GM21723 (cell line): ENCODE measurements at regions not wholly inside any gene's neighbourhood (a gene's known extent, or its start where the extent isn't known, plus 50 kb on each side); places are given as distances from the start of the nearest gene placed in this dataset.

ENCODE experiments used
- ATAC-seq: cut with Tn5 transposase; IDR thresholded peaks from one replicate; pipeline ENCODE4 v1.9.1; 2021; ENCODE audit warnings: mild to moderate bottlenecking, moderate library complexity; ENCODE audit not compliant: unreplicated experiment

DNA sequence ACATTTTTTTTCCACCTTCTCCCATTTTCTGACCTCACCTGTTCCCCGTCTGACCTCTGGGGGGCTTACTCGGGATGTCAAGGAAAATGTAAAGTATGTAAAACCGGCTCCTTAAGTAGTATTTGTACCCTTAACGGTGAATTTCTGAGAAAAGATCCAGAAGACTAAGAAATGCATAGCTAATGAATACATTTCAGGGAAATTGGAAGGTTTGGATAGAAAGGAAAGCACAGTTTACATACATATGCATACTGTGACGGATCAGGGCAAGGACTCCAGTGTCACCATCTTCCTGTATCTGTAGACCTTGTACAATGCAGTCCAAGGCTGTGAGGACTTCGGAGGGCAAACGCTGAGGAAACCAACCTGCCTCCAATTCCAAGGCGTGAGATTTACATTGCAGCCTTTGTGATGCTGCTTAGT is 2185.9 kb upstream of the TENM3 start:
- no peak for ATAC-seq

GRCh38 chr4:180057891-180058671 is 2185.1 kb upstream of the TENM3 start:
- peak; percentile 66 for ATAC-seq

GRCh38 chr4:180058691-180059215 is 2184.4 kb upstream of the TENM3 start:
- peak; percentile 28 for ATAC-seq

- ATAC-seq, result peak; percentile 18
Observed at GRCh38 chr4:180059216-180059881, 2183.9 kb upstream of the TENM3 start.

DNA sequence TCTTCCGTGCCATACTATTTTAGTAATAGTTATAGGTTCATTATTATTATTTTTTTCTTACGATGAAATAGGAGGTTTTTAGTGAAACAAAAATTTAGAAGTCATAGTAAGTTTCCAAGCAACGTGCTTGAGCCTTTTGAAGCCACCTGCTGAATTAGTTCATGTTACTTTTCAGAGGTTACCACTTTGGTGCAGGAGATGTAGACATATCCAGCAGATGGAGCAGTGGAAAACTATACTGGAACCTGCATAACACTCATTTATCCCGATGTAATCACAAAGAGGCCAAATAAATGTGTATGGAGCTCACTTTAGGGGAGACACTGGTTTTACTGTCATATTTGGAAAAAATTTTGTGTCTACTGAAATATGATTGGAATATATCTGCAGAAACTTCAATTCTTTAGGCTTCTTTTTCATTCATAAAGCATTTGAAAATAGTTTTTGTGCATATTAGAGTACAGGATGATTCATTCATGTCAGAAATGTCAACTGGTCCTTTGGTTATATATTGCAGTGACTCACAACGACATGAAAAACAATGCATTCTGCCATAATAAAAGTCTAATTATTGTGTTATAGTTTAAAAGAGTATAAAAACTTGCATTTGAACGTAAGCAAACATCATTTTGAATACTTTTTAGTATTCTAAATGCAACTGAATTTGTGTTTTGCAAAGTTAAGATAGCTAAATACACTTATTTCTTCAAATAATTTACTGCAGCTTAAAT is 2182.9 kb upstream of the TENM3 start:
- ATAC-seq, result no peak

- no peak for ATAC-seq
Observed at GRCh38 chr4:180081072-180081471, 2162.1 kb upstream of the TENM3 start.

DNA sequence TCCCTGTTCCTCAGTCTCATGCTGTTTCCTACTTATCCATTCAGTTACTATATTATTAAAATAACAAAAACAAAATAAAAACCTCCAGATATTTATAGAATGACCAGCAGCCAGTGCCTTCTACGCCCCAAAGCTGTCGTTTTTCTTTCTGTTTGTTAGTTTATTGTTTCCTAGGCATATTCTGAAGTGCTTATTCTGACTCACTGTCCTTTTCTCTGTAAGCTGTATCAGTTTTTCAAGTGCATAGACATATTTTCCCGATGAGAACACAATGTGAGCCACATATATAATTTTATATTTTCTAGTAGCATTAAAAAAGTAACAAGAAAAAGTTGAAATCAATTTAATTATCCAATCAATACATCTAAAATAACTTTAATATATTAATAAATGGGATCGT is 2158.6 kb upstream of the TENM3 start:
- ATAC-seq, result no peak

- ATAC-seq, result no peak
Observed at GRCh38 chr4:180086480-180087190, 2156.6 kb upstream of the TENM3 start.

- no peak for ATAC-seq
Observed at GRCh38 chr4:180098586-180098985, 2144.6 kb upstream of the TENM3 start.

DNA sequence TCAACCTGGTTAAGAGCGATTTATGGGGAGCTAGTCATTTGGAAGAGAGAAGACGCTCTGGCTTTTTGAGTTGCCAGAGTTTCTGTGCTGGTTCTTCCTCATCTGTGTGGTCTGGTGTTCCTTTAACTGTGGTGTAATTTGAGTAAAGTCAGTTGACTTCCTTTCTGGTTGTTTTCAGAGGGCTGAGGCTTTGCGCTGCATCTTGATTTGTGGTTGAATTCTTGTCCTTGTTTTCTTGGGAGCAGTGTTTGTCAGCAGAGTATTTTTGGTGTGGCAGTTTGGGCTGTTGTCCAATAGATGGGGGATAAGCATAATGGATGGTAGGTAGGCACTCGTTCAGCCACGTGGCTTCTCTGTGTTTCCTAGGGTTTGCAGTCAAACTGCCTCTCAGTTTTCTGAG is 2143.2 kb upstream of the TENM3 start:
- ATAC-seq, result no peak

DNA sequence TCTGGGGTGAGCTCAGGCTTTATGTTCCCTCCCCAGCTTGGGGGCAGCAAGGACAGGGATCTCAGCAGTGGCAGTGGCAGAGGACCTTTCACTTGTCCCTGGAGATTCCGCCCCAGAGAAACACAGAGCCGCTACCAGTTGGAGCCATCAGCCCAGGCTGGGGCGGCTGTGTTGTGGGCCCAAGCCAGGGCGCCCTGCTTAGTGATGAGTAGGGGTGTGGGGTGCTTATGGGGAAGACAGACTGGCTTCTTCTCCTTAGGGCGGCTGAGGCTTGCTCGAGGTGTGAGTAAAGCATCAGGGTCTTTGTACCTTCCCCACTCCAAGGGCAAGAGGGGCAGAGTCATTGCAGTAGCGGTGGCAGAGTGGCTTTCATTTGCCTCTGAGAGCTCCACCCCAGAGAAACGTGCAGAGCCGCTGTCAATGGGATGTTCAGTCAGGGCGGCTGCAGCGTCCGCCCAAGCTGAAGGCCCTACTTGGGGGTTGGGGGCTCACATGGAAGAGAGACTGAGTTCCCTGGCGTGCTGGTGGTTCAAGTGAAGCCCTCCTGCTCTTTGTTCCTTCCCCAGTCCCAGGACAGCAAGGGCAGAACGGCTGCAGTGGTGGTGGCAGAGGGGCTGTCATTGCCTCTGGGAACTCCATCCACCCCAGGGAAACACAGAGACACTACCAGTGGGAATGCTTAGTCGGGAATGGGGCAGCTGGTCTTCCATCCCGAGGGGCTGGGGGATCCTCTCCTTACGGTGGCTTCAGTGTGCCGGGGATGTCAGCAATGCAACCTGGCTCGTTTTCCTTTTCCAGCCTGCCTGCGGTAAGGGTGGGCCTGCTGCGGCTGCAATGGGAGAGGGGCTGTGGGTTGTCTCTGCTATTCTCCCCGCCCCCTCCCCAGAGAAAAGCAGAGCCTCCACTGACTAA is 2142.5 kb upstream of the TENM3 start:
- ATAC-seq, result no peak

- no peak for ATAC-seq
Observed at GRCh38 chr4:180101348-180102083, 2141.7 kb upstream of the TENM3 start.

DNA sequence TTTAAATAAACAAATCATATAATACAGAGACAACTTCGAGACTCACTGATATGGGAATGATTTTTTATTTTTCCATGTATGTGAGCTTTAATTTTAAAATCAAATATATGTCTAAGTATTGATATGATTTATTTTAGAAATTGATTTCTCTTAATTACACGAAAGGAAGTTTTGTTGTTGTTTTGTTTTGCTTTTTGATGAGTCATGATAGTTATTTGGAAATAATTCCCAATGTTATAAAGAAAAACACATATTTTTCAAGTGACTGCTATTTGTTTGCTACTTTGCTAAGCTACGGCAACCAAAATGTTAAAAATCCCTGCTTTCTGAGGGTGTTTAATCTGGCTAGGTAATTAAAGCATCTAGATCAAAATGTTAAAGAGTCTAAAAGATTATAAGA is 2139.4 kb upstream of the TENM3 start:
- no peak for ATAC-seq

GRCh38 chr4:180105362-180105761 is 2137.8 kb upstream of the TENM3 start:
- ATAC-seq, result no peak

GRCh38 chr4:180106122-180106521 is 2137.1 kb upstream of the TENM3 start:
- no peak for ATAC-seq

DNA sequence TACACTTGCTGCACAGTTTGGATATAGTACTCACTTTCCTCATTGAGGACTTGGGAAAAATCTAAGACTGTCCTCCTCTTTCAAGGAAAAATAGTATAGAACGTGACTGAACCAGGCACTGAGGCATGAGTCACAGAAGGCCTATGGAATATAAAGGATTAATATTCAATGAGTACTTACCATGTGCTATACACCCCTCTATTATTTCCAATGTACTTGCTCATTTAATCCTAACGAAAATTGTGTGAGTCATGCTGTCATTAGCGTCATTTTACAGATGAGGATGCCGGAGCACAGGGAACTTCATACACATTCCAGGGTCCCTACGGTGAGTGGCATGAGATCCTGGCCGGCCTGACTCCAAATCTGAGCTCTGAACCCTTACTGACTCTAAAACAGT is 2136.2 kb upstream of the TENM3 start:
- no peak for ATAC-seq

GRCh38 chr4:180116840-180117239 is 2126.4 kb upstream of the TENM3 start:
- no peak for ATAC-seq

DNA sequence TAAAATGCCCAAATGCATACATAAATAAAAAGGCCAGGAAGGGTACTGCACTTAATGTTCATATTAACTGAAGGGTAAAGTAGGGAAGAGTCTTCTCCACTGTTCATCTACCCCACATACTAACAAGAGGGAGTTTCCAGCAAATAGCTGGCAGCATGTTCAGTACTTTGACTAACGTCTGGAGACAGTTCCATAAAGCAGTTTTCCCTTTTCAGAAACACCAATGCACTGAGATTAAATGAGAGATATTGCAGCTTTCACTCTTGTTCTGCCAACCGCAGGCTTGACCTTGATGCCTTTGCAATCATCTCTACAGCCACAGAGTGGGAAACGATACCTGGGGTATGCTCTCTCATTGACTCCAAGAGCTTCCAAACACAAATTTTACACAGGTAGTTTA is 2123.1 kb upstream of the TENM3 start:
- no peak for ATAC-seq
